H9 (cell line): ENCODE measurements at regions not wholly inside any gene's neighbourhood (a gene's known extent, or its start where the extent isn't known, plus 50 kb on each side); places are given as distances from the start of the nearest gene placed in this dataset.
"Not testable (repeated sequence)": the region's sequence is repeated elsewhere in the genome, so short reads cannot be mapped to it uniquely, and the experiment has no call there.

Experiments
- DNase-seq: peaks from one replicate; pipeline ENCODE4 v3.0.0-alpha.2; 2017
- H2AFZ ChIP-seq: one replicate; pipeline ENCODE4 v1.6.1; 2013; ENCODE audit warnings: mild to moderate bottlenecking, low read length, control low read depth, moderate library complexity
- H2AK5ac ChIP-seq: 2 replicates; pipeline ENCODE4 v1.6.1; 2013; ENCODE audit warnings: low read length, control low read depth, mixed read lengths; ENCODE audit not compliant: insufficient read length
- H2BK120ac ChIP-seq: one replicate; pipeline ENCODE4 v1.6.1; 2013; ENCODE audit warnings: low read depth, mild to moderate bottlenecking, low read length, control low read depth, inconsistent platforms; ENCODE audit not compliant: poor library complexity, severe bottlenecking
- H2BK12ac ChIP-seq: 2 replicates; pipeline ENCODE4 v1.6.1; 2013; ENCODE audit warnings: low read length, control low read depth, mixed read lengths, low read depth; ENCODE audit not compliant: insufficient read length
- H2BK15ac ChIP-seq: 2 replicates; pipeline ENCODE4 v1.6.1; 2013; ENCODE audit warnings: low read depth, low read length, control low read depth
- H2BK20ac ChIP-seq: one replicate; pipeline ENCODE4 v1.6.1; 2013; ENCODE audit warnings: low read depth, mild to moderate bottlenecking, low read length, control low read depth, inconsistent platforms; ENCODE audit not compliant: poor library complexity, severe bottlenecking
- H2BK5ac ChIP-seq: 2 replicates; pipeline ENCODE4 v1.6.1; 2013; ENCODE audit warnings: low read length, control low read depth, mixed read lengths; ENCODE audit not compliant: insufficient read length
- H3K14ac ChIP-seq: 2 replicates; pipeline ENCODE4 v1.6.1; 2013; ENCODE audit warnings: low read length, control low read depth; ENCODE audit not compliant: insufficient read depth
- H3K18ac ChIP-seq: 2 replicates; pipeline ENCODE4 v1.6.1; 2013; ENCODE audit warnings: low read depth, mild to moderate bottlenecking, mixed read lengths, low read length, control low read depth; ENCODE audit not compliant: insufficient read length
- H3K23ac ChIP-seq: 2 replicates; pipeline ENCODE4 v1.6.1; 2013; ENCODE audit warnings: low read length, control low read depth, mixed read lengths, low read depth; ENCODE audit not compliant: insufficient read length
- H3K23me2 ChIP-seq: 2 replicates; pipeline ENCODE4 v1.6.1; 2013; ENCODE audit warnings: low read depth, mild to moderate bottlenecking, mixed read lengths, low read length, control low read depth; ENCODE audit not compliant: insufficient read length, poor library complexity, severe bottlenecking
- H3K27ac ChIP-seq: 2 replicates; pipeline ENCODE4 v1.5.1; 2013; ENCODE audit warnings: low read length, control low read depth, mixed read lengths, low read depth; ENCODE audit not compliant: insufficient read length
- H3K27me3 ChIP-seq: 2 replicates; pipeline ENCODE4 v1.6.1; 2013; ENCODE audit warnings: low read length, control low read depth, inconsistent platforms; ENCODE audit not compliant: insufficient read depth
- H3K4ac ChIP-seq: 2 replicates; pipeline ENCODE4 v1.6.1; 2013; ENCODE audit warnings: low read depth, mild to moderate bottlenecking, control low read depth, inconsistent platforms, low read length, moderate library complexity
- H3K4me1 ChIP-seq: 2 replicates; pipeline ENCODE4 v1.6.1; 2013; ENCODE audit warnings: low read length, control low read depth, inconsistent platforms; ENCODE audit not compliant: insufficient read depth
- H3K4me2 ChIP-seq: 2 replicates; pipeline ENCODE4 v1.6.1; 2013; ENCODE audit warnings: low read length, control low read depth, mixed read lengths; ENCODE audit not compliant: insufficient read length, insufficient read depth
- H3K56ac ChIP-seq: 2 replicates; pipeline ENCODE4 v1.6.1; 2013; ENCODE audit warnings: low read depth, mild to moderate bottlenecking, mixed read lengths, low read length, control low read depth; ENCODE audit not compliant: insufficient read length
- H3K79me1 ChIP-seq: 2 replicates; pipeline ENCODE4 v1.6.1; 2013; ENCODE audit warnings: low read depth, mild to moderate bottlenecking, moderate library complexity, low read length, control low read depth, inconsistent platforms; ENCODE audit not compliant: insufficient read depth, poor library complexity, severe bottlenecking
- H3K79me2 ChIP-seq: 2 replicates; pipeline ENCODE4 v1.6.1; 2013; ENCODE audit warnings: low read length, control low read depth, inconsistent platforms; ENCODE audit not compliant: insufficient read depth
- H3K9ac ChIP-seq: 2 replicates; pipeline ENCODE4 v1.6.1; 2013; ENCODE audit warnings: low read length, control low read depth, mixed read lengths; ENCODE audit not compliant: insufficient read length; ENCODE audit errors: extremely low read depth
- H3K9me3 ChIP-seq: one replicate; pipeline ENCODE4 v1.6.1; 2013; ENCODE audit warnings: low read depth, low read length, inconsistent platforms; ENCODE audit not compliant: control insufficient read depth
- H3T11ph ChIP-seq: one replicate; pipeline ENCODE4 v1.6.1; 2013; ENCODE audit warnings: mild to moderate bottlenecking, low read length, control low read depth, inconsistent platforms
- H4K20me1 ChIP-seq: one replicate; pipeline ENCODE4 v1.6.1; 2013; ENCODE audit not compliant: control insufficient read depth, insufficient read length, insufficient read depth
- H4K5ac ChIP-seq: 2 replicates; pipeline ENCODE4 v1.6.1; 2013; ENCODE audit warnings: low read depth, mild to moderate bottlenecking, mixed read lengths, low read length, control low read depth; ENCODE audit not compliant: insufficient read length
- H4K8ac ChIP-seq: replicated peaks from 2 replicates; pipeline ENCODE4 v1.6.1; 2013; ENCODE audit warnings: low read length, control low read depth, mixed read lengths, low read depth; ENCODE audit not compliant: insufficient read length
- H4K91ac ChIP-seq: 2 replicates; pipeline ENCODE4 v1.6.1; 2013; ENCODE audit warnings: low read depth, mild to moderate bottlenecking, moderate library complexity, mixed read lengths, low read length, control low read depth; ENCODE audit not compliant: insufficient read length
- H3K27ac Mint-ChIP-seq, 3 experiments: 2 replicates in 2 of 3; 3 replicates in 1 of 3; pipeline ENCODE4 v1.8.0; 2020 to 2021; ENCODE audit warnings: mixed read lengths in 3 of 3, mild to moderate bottlenecking in 1 of 3, moderate library complexity in 1 of 3
- H3K27me3 Mint-ChIP-seq: 2 replicates; pipeline ENCODE4 v1.8.0; 2021; ENCODE audit warnings: low read depth, mild to moderate bottlenecking, moderate library complexity, mixed read lengths
- H3K36me3 Mint-ChIP-seq, 3 experiments: 2 replicates in 2 of 3; 3 replicates in 1 of 3; pipeline ENCODE4 v1.8.0; 2020 to 2021; ENCODE audit warnings: low read depth in 3 of 3, mixed read lengths in 3 of 3; ENCODE audit not compliant: insufficient read depth in 1 of 3
- H3K4me1 Mint-ChIP-seq, 2 experiments: 2 replicates each; pipeline ENCODE4 v1.8.0; 2020; ENCODE audit warnings: mixed read lengths in 2 of 2
- H3K4me3 Mint-ChIP-seq, 2 experiments: 2 replicates in 1 of 2; 3 replicates in 1 of 2; pipeline ENCODE4 v1.8.0; 2020 to 2021; ENCODE audit warnings: mild to moderate bottlenecking in 2 of 2, mixed read lengths in 2 of 2, moderate library complexity in 1 of 2
- H3K9me3 Mint-ChIP-seq, 2 experiments: 2 replicates in 1 of 2; 3 replicates in 1 of 2; pipeline ENCODE4 v1.8.0; 2020; ENCODE audit warnings: mild to moderate bottlenecking in 2 of 2, mixed read lengths in 2 of 2, moderate library complexity in 1 of 2
- WGBS: extraction: QIAGEN DNeasy Blood & Tissue Kit; methylation state at CpG from one replicate; pipeline ENCODE4 v1.1.7; 2013; ENCODE audit warnings: missing lambda C conversion rate, low lambda C conversion rate, mixed read lengths; ENCODE audit not compliant: insufficient read length; ENCODE audit errors: extremely low coverage; 5-methylcytosine and 5-hydroxymethylcytosine counted together

DNA sequence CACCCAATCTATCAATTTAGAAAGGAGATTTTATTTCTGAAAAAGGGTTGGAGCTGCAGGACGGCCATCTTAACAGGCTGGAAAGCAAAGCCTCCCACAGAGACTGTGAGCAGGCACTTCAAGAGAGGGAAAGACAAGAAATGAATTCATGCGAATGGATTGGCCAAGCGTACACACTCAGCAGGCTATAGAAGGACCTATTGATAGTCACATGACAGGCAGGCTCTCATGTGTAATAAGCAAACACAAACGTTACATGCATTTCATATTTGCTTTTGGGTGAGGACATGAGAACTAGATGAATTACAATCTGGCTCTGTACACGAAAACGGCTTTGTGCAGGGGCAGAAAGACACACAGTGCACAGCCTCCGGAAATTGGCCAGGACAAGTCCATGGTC is 83.9 kb upstream of the GOLGA6L6 start:
- H3K23ac ChIP-seq, H3K27ac Mint-ChIP-seq, DNase-seq, H3K4me2 ChIP-seq, H4K20me1 ChIP-seq, H3K4me3 Mint-ChIP-seq, H4K8ac ChIP-seq, H3K9me3 ChIP-seq, H3K18ac ChIP-seq, H2BK5ac ChIP-seq, H3K4me1 ChIP-seq, H3K56ac ChIP-seq, H3K27me3 Mint-ChIP-seq, H3K4me1 Mint-ChIP-seq, H3K14ac ChIP-seq, H2AK5ac ChIP-seq, H2BK120ac ChIP-seq, H3K9ac ChIP-seq, H4K5ac ChIP-seq, H3K27ac ChIP-seq, H3K36me3 Mint-ChIP-seq, H3T11ph ChIP-seq, H2BK15ac ChIP-seq, H3K4ac ChIP-seq, H2AFZ ChIP-seq, H3K79me2 ChIP-seq, H3K23me2 ChIP-seq, H3K79me1 ChIP-seq, H2BK20ac ChIP-seq, H2BK12ac ChIP-seq, H3K27me3 ChIP-seq, H4K91ac ChIP-seq: not testable (repeated sequence)
- peaks cover 15 to 19% of the 10 kb centered on the region in 2 experiments for H3K9me3 Mint-ChIP-seq
- no CpG with 5 or more reads among the region's 7 CpGs for WGBS

GRCh38 chr15:20624085-20624484 is 82.5 kb upstream of the GOLGA6L6 start:
- not testable (repeated sequence) for H3K4me1 Mint-ChIP-seq

More at GRCh38 chr15:20624085-20624484, 82.5 kb upstream of the GOLGA6L6 start:
- not testable (repeated sequence) for H3K56ac ChIP-seq, H3K9me3 ChIP-seq, H3K4ac ChIP-seq, H3K23ac ChIP-seq, H3K18ac ChIP-seq, H2BK120ac ChIP-seq, H2BK15ac ChIP-seq, H3K14ac ChIP-seq, H3K79me2 ChIP-seq, H3K79me1 ChIP-seq, H2BK5ac ChIP-seq, H4K8ac ChIP-seq, H2BK12ac ChIP-seq, H4K91ac ChIP-seq, H3K27me3 ChIP-seq, H3K27ac Mint-ChIP-seq, H3K4me3 Mint-ChIP-seq, H3K4me2 ChIP-seq, H4K5ac ChIP-seq, H3K27me3 Mint-ChIP-seq, DNase-seq, H3K23me2 ChIP-seq, H3K27ac ChIP-seq, H2AK5ac ChIP-seq, H3K9ac ChIP-seq, H3T11ph ChIP-seq, H2AFZ ChIP-seq, H3K36me3 Mint-ChIP-seq, H4K20me1 ChIP-seq, H3K4me1 ChIP-seq, H2BK20ac ChIP-seq
- H3K9me3 Mint-ChIP-seq, result peaks cover 15 to 19% of the 10 kb centered on the region in 2 experiments
- no CpG with 5 or more reads among the region's 3 CpGs for WGBS
